ENCODE measurements at regions not wholly inside any gene's neighbourhood (a gene's known extent, or its start where the extent isn't known, plus 50 kb on each side); places are given as distances from the start of the nearest gene placed in this dataset.

GRCh38 chr1:209012443-209013196, 570.9 kb upstream of the CAMK1G start:
- WGBS (ENCODE audit: extremely low coverage, insufficient coverage, insufficient read length), result no CpG with 5 or more reads among the region's 6 CpGs
- Histone ChIP-seq H4K8ac (ENCODE audit: low read depth, low read length) (no peak overlapping the region), H4K91ac (ENCODE audit: low read depth, low read length) (no peak overlapping the region), H3K23ac (ENCODE audit: low read length) (no peak overlapping the region), H3K9ac (ENCODE audit: low read length) (no peak overlapping the region), H3K27me3 (ENCODE audit: insufficient read depth, low read length) (no peaks in the 10 kb centered on the region), H3K4me3 (ENCODE audit: low read depth, low read length) (no peak overlapping the region), H4K12ac (ENCODE audit: low read depth, low read length) (no peak overlapping the region), H3K9me3 (ENCODE audit: insufficient read depth, low read depth, low read length) (no peaks in the 10 kb centered on the region), H3K4ac (ENCODE audit: low read depth, low read length) (no peak overlapping the region), H3K4me2 (ENCODE audit: low read length) (no peak overlapping the region), H3K79me2 (ENCODE audit: control insufficient read depth, insufficient read depth, low read length, poor library complexity) (no peaks in the 10 kb centered on the region), H2BK12ac (ENCODE audit: low read length) (no peak overlapping the region), H3K79me1 (ENCODE audit: low read length) (no peaks in the 10 kb centered on the region), H3K4me1 (ENCODE audit: control insufficient read depth in 1 of 2, insufficient read depth in 2 of 2, low read length in 2 of 2) (no peaks in the 10 kb centered on the region), H2BK120ac (ENCODE audit: insufficient read depth, low read length, poor library complexity) (no peak overlapping the region), H3K14ac (ENCODE audit: low read length) (no peak overlapping the region), H3K27ac (ENCODE audit: low read depth, low read length) (no peak overlapping the region), H3K18ac (ENCODE audit: low read length) (no peak overlapping the region), H2AFZ (ENCODE audit: insufficient read depth, low read length, poor library complexity) (no peak overlapping the region), H2BK5ac (ENCODE audit: low read depth, low read length, poor library complexity) (no peak overlapping the region), H2AK5ac (ENCODE audit: low read length) (no peak overlapping the region), H3K36me3 (ENCODE audit: control insufficient read depth in 1 of 2, insufficient read depth in 2 of 2, low read length in 2 of 2) (no peaks in the 10 kb centered on the region)
- no peak for DNase-seq

- DNase-seq, result no peak
- no peak overlapping the region for H4K91ac ChIP-seq (ENCODE audit: low read depth, low read length)
- H3K27ac ChIP-seq (ENCODE audit: low read depth, low read length), result no peak overlapping the region
- H3K27me3 ChIP-seq (ENCODE audit: insufficient read depth, low read length), result no peaks in the 10 kb centered on the region
- no peak overlapping the region for H3K23ac ChIP-seq (ENCODE audit: low read length)
- H3K4me1 ChIP-seq (ENCODE audit: control insufficient read depth in 1 of 2, insufficient read depth in 2 of 2, low read length in 2 of 2), result no peaks in the 10 kb centered on the region
- no peak overlapping the region for H3K18ac ChIP-seq (ENCODE audit: low read length)
- H2AFZ ChIP-seq (ENCODE audit: insufficient read depth, low read length, poor library complexity), result no peak overlapping the region
- H3K9me3 ChIP-seq (ENCODE audit: insufficient read depth, low read depth, low read length), result peaks cover 3% of the 10 kb centered on the region
- no peak overlapping the region for H2AK5ac ChIP-seq (ENCODE audit: low read length)
- no peak overlapping the region for H2BK120ac ChIP-seq (ENCODE audit: insufficient read depth, low read length, poor library complexity)
- H3K79me2 ChIP-seq (ENCODE audit: control insufficient read depth, insufficient read depth, low read length, poor library complexity), result no peaks in the 10 kb centered on the region
- H3K9ac ChIP-seq (ENCODE audit: low read length), result no peak overlapping the region
- H2BK5ac ChIP-seq (ENCODE audit: low read depth, low read length, poor library complexity), result no peak overlapping the region
- H3K4me2 ChIP-seq (ENCODE audit: low read length), result no peak overlapping the region
- no peaks in the 10 kb centered on the region for H3K79me1 ChIP-seq (ENCODE audit: low read length)
- no peak overlapping the region for H4K8ac ChIP-seq (ENCODE audit: low read depth, low read length)
- no peak overlapping the region for H3K14ac ChIP-seq (ENCODE audit: low read length)
- H2BK12ac ChIP-seq (ENCODE audit: low read length), result no peak overlapping the region
- no peak overlapping the region for H3K4ac ChIP-seq (ENCODE audit: low read depth, low read length)
- H3K4me3 ChIP-seq (ENCODE audit: low read depth, low read length), result no peak overlapping the region
- no peaks in the 10 kb centered on the region for H3K36me3 ChIP-seq (ENCODE audit: control insufficient read depth in 1 of 2, insufficient read depth in 2 of 2, low read length in 2 of 2)
- H4K12ac ChIP-seq (ENCODE audit: low read depth, low read length), result no peak overlapping the region
These were observed 568.4 kb upstream of the CAMK1G start for GRCh38 chr1:209015092-209015491.

GRCh38 chr1:209021622-209022021, 561.9 kb upstream of the CAMK1G start:
- Histone ChIP-seq H2BK5ac (ENCODE audit: low read depth, low read length, poor library complexity) (no peak overlapping the region), H3K14ac (ENCODE audit: low read length) (no peak overlapping the region), H3K4me3 (ENCODE audit: low read depth, low read length) (no peak overlapping the region), H3K9ac (ENCODE audit: low read length) (no peak overlapping the region), H3K4me2 (ENCODE audit: low read length) (no peak overlapping the region), H4K8ac (ENCODE audit: low read depth, low read length) (no peak overlapping the region), H4K12ac (ENCODE audit: low read depth, low read length) (no peak overlapping the region), H2BK120ac (ENCODE audit: insufficient read depth, low read length, poor library complexity) (no peak overlapping the region), H3K18ac (ENCODE audit: low read length) (no peak overlapping the region), H3K36me3 (ENCODE audit: control insufficient read depth in 1 of 2, insufficient read depth in 2 of 2, low read length in 2 of 2) (no peaks in the 10 kb centered on the region), H3K23ac (ENCODE audit: low read length) (no peak overlapping the region), H4K91ac (ENCODE audit: low read depth, low read length) (no peak overlapping the region), H3K4ac (ENCODE audit: low read depth, low read length) (no peak overlapping the region), H2AK5ac (ENCODE audit: low read length) (no peak overlapping the region), H3K79me2 (ENCODE audit: control insufficient read depth, insufficient read depth, low read length, poor library complexity) (no peaks in the 10 kb centered on the region), H3K79me1 (ENCODE audit: low read length) (no peaks in the 10 kb centered on the region), H2BK12ac (ENCODE audit: low read length) (no peak overlapping the region), H3K9me3 (ENCODE audit: insufficient read depth, low read depth, low read length) (peaks cover 8% of the 10 kb centered on the region), H3K27ac (ENCODE audit: low read depth, low read length) (no peak overlapping the region), H2AFZ (ENCODE audit: insufficient read depth, low read length, poor library complexity) (no peak overlapping the region), H3K4me1 (ENCODE audit: control insufficient read depth in 1 of 2, insufficient read depth in 2 of 2, low read length in 2 of 2) (no peaks in the 10 kb centered on the region), H3K27me3 (ENCODE audit: insufficient read depth, low read length) (no peaks in the 10 kb centered on the region)
- DNase-seq, result no peak

- H4K8ac ChIP-seq (ENCODE audit: low read depth, low read length), result no peak overlapping the region
- H3K4me2 ChIP-seq (ENCODE audit: low read length), result no peak overlapping the region
- no peak for DNase-seq
- no peaks in the 10 kb centered on the region for H3K79me1 ChIP-seq (ENCODE audit: low read length)
- no peak overlapping the region for H2BK120ac ChIP-seq (ENCODE audit: insufficient read depth, low read length, poor library complexity)
- peaks cover 8% of the 10 kb centered on the region for H3K9me3 ChIP-seq (ENCODE audit: insufficient read depth, low read depth, low read length)
- no peak overlapping the region for H2AK5ac ChIP-seq (ENCODE audit: low read length)
- no peak overlapping the region for H2BK12ac ChIP-seq (ENCODE audit: low read length)
- no peak overlapping the region for H3K9ac ChIP-seq (ENCODE audit: low read length)
- H3K36me3 ChIP-seq (ENCODE audit: control insufficient read depth in 1 of 2, insufficient read depth in 2 of 2, low read length in 2 of 2), result no peaks in the 10 kb centered on the region
- H3K23ac ChIP-seq (ENCODE audit: low read length), result no peak overlapping the region
- no peak overlapping the region for H3K4ac ChIP-seq (ENCODE audit: low read depth, low read length)
- H3K27me3 ChIP-seq (ENCODE audit: insufficient read depth, low read length), result no peaks in the 10 kb centered on the region
- no peak overlapping the region for H3K27ac ChIP-seq (ENCODE audit: low read depth, low read length)
- no peak overlapping the region for H3K18ac ChIP-seq (ENCODE audit: low read length)
- whole genome bisulfite sequencing (ENCODE audit: extremely low coverage, insufficient coverage, insufficient read length), result no CpG with 5 or more reads among the region's 2 CpGs
- H3K79me2 ChIP-seq (ENCODE audit: control insufficient read depth, insufficient read depth, low read length, poor library complexity), result no peaks in the 10 kb centered on the region
- H3K4me1 ChIP-seq (ENCODE audit: control insufficient read depth in 1 of 2, insufficient read depth in 2 of 2, low read length in 2 of 2), result no peaks in the 10 kb centered on the region
- no peak overlapping the region for H3K14ac ChIP-seq (ENCODE audit: low read length)
- H2AFZ ChIP-seq (ENCODE audit: insufficient read depth, low read length, poor library complexity), result no peak overlapping the region
- no peak overlapping the region for H3K4me3 ChIP-seq (ENCODE audit: low read depth, low read length)
- H4K91ac ChIP-seq (ENCODE audit: low read depth, low read length), result no peak overlapping the region
- H4K12ac ChIP-seq (ENCODE audit: low read depth, low read length), result no peak overlapping the region
- no peak overlapping the region for H2BK5ac ChIP-seq (ENCODE audit: low read depth, low read length, poor library complexity)
These were observed 559.7 kb upstream of the CAMK1G start for GRCh38 chr1:209023790-209024189.
